ENCODE measurements at regions not wholly inside any gene's neighbourhood (a gene's known extent, or its start where the extent isn't known, plus 50 kb on each side); places are given as distances from the start of the nearest gene placed in this dataset.

GRCh38 chr11:115581871-115582639, 77.8 kb upstream of the CADM1 start:
- TF ChIP-seq, protein P1, sequence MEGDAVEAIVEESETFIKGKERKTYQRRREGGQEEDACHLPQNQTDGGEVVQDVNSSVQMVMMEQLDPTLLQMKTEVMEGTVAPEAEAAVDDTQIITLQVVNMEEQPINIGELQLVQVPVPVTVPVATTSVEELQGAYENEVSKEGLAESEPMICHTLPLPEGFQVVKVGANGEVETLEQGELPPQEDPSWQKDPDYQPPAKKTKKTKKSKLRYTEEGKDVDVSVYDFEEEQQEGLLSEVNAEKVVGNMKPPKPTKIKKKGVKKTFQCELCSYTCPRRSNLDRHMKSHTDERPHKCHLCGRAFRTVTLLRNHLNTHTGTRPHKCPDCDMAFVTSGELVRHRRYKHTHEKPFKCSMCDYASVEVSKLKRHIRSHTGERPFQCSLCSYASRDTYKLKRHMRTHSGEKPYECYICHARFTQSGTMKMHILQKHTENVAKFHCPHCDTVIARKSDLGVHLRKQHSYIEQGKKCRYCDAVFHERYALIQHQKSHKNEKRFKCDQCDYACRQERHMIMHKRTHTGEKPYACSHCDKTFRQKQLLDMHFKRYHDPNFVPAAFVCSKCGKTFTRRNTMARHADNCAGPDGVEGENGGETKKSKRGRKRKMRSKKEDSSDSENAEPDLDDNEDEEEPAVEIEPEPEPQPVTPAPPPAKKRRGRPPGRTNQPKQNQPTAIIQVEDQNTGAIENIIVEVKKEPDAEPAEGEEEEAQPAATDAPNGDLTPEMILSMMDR (IDR thresholded peaks at IDR 0.05; ENCODE audit: unreplicated experiment) = no peak
- Mint-ChIP-seq H3K4me3 (ENCODE audit: low read depth) (no peak overlapping the region), H3K36me3 (ENCODE audit: insufficient read depth) (no peaks in the 10 kb centered on the region), H3K27ac (peak overlapping the region; percentile 60), H3K9me3 (ENCODE audit: low read depth) (no peaks in the 10 kb centered on the region), H3K27me3 (no peaks in the 10 kb centered on the region), H3K4me1 (ENCODE audit: low read depth) (peaks cover 26% of the 10 kb centered on the region)
- DNase-seq (ENCODE audit: low spot score, unreplicated experiment) = no peak

GRCh38 chr11:115580927-115581680, 76.9 kb upstream of the CADM1 start:
- TF ChIP-seq, protein P1 (IDR thresholded peaks at IDR 0.05; ENCODE audit: unreplicated experiment) = no peak
- no peak for DNase-seq (ENCODE audit: low spot score, unreplicated experiment)
- no peak overlapping the region for H3K4me3 Mint-ChIP-seq (ENCODE audit: low read depth)
- H3K4me1 Mint-ChIP-seq (ENCODE audit: low read depth) = peaks cover 27% of the 10 kb centered on the region
- no peaks in the 10 kb centered on the region for H3K36me3 Mint-ChIP-seq (ENCODE audit: insufficient read depth)
- H3K27ac Mint-ChIP-seq = no peak overlapping the region
- no peaks in the 10 kb centered on the region for H3K9me3 Mint-ChIP-seq (ENCODE audit: low read depth)
- H3K27me3 Mint-ChIP-seq = no peaks in the 10 kb centered on the region

- no peaks in the 10 kb centered on the region for H3K9me3 Mint-ChIP-seq (ENCODE audit: low read depth)
- peaks cover 27% of the 10 kb centered on the region for H3K4me1 Mint-ChIP-seq (ENCODE audit: low read depth)
- H3K27me3 Mint-ChIP-seq = no peaks in the 10 kb centered on the region
- TF ChIP-seq, protein P1 (IDR thresholded peaks at IDR 0.05; ENCODE audit: unreplicated experiment) = no peak
- H3K36me3 Mint-ChIP-seq (ENCODE audit: insufficient read depth) = no peaks in the 10 kb centered on the region
- no peak overlapping the region for H3K27ac Mint-ChIP-seq
- no peak overlapping the region for H3K4me3 Mint-ChIP-seq (ENCODE audit: low read depth)
- DNase-seq (ENCODE audit: low spot score, unreplicated experiment) = no peak
Measured at GRCh38 chr11:115580416-115580815, 76.2 kb upstream of the CADM1 start.

- peaks cover 27% of the 10 kb centered on the region for H3K4me1 Mint-ChIP-seq (ENCODE audit: low read depth)
- no peaks in the 10 kb centered on the region for H3K9me3 Mint-ChIP-seq (ENCODE audit: low read depth)
- H3K27ac Mint-ChIP-seq = no peak overlapping the region
- DNase-seq (ENCODE audit: low spot score, unreplicated experiment) = no peak
- no peak overlapping the region for H3K4me3 Mint-ChIP-seq (ENCODE audit: low read depth)
- peaks cover 6% of the 10 kb centered on the region for H3K27me3 Mint-ChIP-seq
- no peaks in the 10 kb centered on the region for H3K36me3 Mint-ChIP-seq (ENCODE audit: insufficient read depth)
- TF ChIP-seq, protein P1 (IDR thresholded peaks at IDR 0.05; ENCODE audit: unreplicated experiment) = no peak
Measured at GRCh38 chr11:115579181-115579825, 75.1 kb upstream of the CADM1 start.

GRCh38 chr11:115578275-115578674, 74.1 kb upstream of the CADM1 start:
- peaks cover 27% of the 10 kb centered on the region for H3K4me1 Mint-ChIP-seq (ENCODE audit: low read depth)
- TF ChIP-seq, protein P1 (IDR thresholded peaks at IDR 0.05; ENCODE audit: unreplicated experiment) = no peak
- DNase-seq (ENCODE audit: low spot score, unreplicated experiment) = no peak
- no peak overlapping the region for H3K4me3 Mint-ChIP-seq (ENCODE audit: low read depth)
- peaks cover 6% of the 10 kb centered on the region for H3K27me3 Mint-ChIP-seq
- no peaks in the 10 kb centered on the region for H3K36me3 Mint-ChIP-seq (ENCODE audit: insufficient read depth)
- no peaks in the 10 kb centered on the region for H3K9me3 Mint-ChIP-seq (ENCODE audit: low read depth)
- H3K27ac Mint-ChIP-seq = no peak overlapping the region

All from progenitor cell of endocrine pancreas (in vitro differentiated cells).